Liver (tissue), 8 donors: ENCODE measurements at regions not wholly inside any gene's neighbourhood (a gene's known extent, or its start where the extent isn't known, plus 50 kb on each side); places are given as distances from the start of the nearest gene placed in this dataset.

Source experiments
- DNase-seq: peaks from one replicate; pipeline ENCODE4 v3.0.0-alpha.2; 2017; ENCODE audit warnings: low spot score
- H3K27ac ChIP-seq, 2 donors: one replicate each; pipeline ENCODE4 v1.7.0; 2013; ENCODE audit warnings: inconsistent platforms in 2 of 2, low read length in 2 of 2, control low read depth in 1 of 2, low read depth in 1 of 2, mild to moderate bottlenecking in 1 of 2
- H3K27me3 ChIP-seq, 4 donors: one replicate each; pipeline versions ENCODE4 v1.6.1 to v1.7.0; 2013; ENCODE audit warnings: low read length in 3 of 4, inconsistent platforms in 1 of 4, mild to moderate bottlenecking in 1 of 4, moderate library complexity in 1 of 4; ENCODE audit not compliant: control insufficient read depth in 4 of 4, insufficient read depth in 4 of 4
- H3K36me3 ChIP-seq, 4 donors: one replicate each; pipeline versions ENCODE4 v1.6.1 to v1.7.0; 2013; ENCODE audit warnings: low read length in 3 of 4, mild to moderate bottlenecking in 3 of 4, low read depth in 1 of 4, moderate library complexity in 1 of 4; ENCODE audit not compliant: control insufficient read depth in 4 of 4, insufficient read depth in 3 of 4
- H3K4me1 ChIP-seq, 4 donors: one replicate each; pipeline versions ENCODE4 v1.6.1 to v1.7.0; 2013; ENCODE audit warnings: low read length in 3 of 4, mild to moderate bottlenecking in 3 of 4, moderate library complexity in 1 of 4; ENCODE audit not compliant: control insufficient read depth in 4 of 4, insufficient read depth in 4 of 4
- H3K4me3 ChIP-seq, 3 donors: one replicate each; pipeline versions ENCODE4 v1.6.1 to v1.7.0; 2013; ENCODE audit warnings: low read length in 3 of 3, control low read depth in 1 of 3, low read depth in 1 of 3, mild to moderate bottlenecking in 1 of 3
- H3K9ac ChIP-seq, 2 donors: one replicate each; pipeline ENCODE4 v1.7.0; 2013; ENCODE audit warnings: low read length in 2 of 2, mild to moderate bottlenecking in 2 of 2, moderate library complexity in 2 of 2, control low read depth in 1 of 2, low read depth in 1 of 2
- H3K9me3 ChIP-seq, 4 donors: one replicate each; pipeline versions ENCODE4 v1.6.1 to v1.7.0; 2013; ENCODE audit warnings: low read length in 3 of 4; ENCODE audit not compliant: control insufficient read depth in 4 of 4
- ATF3 ChIP-seq: IDR thresholded peaks from 2 replicates; pipeline ENCODE4 v1.6.1; 2016; ENCODE audit warnings: antibody characterized with exemption
- EGR1 ChIP-seq, 2 donors: IDR thresholded peaks; 2 replicates each; pipeline ENCODE4 v1.6.1; 2016 to 2018; ENCODE audit warnings: antibody characterized with exemption in 2 of 2, low read depth in 2 of 2
- FOXA1 ChIP-seq: IDR thresholded peaks from 2 replicates; pipeline ENCODE4 v1.6.1; 2016; ENCODE audit warnings: antibody characterized with exemption
- FOXA2 ChIP-seq: IDR thresholded peaks from 2 replicates; pipeline ENCODE4 v1.6.1; 2016; ENCODE audit warnings: antibody characterized with exemption
- GABPA ChIP-seq, 2 donors: IDR thresholded peaks in 1 of 2; conservative IDR thresholded peaks in 1 of 2; 2 replicates each; pipeline ENCODE4 v1.6.1; 2016; ENCODE audit warnings: antibody characterized with exemption in 2 of 2, mild to moderate bottlenecking in 1 of 2, moderate library complexity in 1 of 2
- HNF4A ChIP-seq, 2 donors: conservative IDR thresholded peaks; 2 replicates each; pipeline ENCODE4 v1.6.1; 2016; ENCODE audit warnings: antibody characterized with exemption in 2 of 2, mild to moderate bottlenecking in 2 of 2
- HNF4G ChIP-seq: IDR thresholded peaks from 2 replicates; pipeline ENCODE4 v1.6.1; 2016; ENCODE audit warnings: antibody characterized with exemption
- JUND ChIP-seq, 2 donors: IDR thresholded peaks; 2 replicates each; pipeline ENCODE4 v1.6.1; 2016; ENCODE audit warnings: antibody characterized with exemption in 2 of 2
- MAX ChIP-seq: IDR thresholded peaks from 2 replicates; pipeline ENCODE4 v1.6.1; 2016; ENCODE audit warnings: antibody characterized with exemption
- NR2F2 ChIP-seq: IDR thresholded peaks from 2 replicates; pipeline ENCODE4 v1.6.1; 2016; ENCODE audit warnings: antibody characterized with exemption
- RAD21 ChIP-seq, 2 donors: IDR thresholded peaks; 2 replicates each; pipeline ENCODE4 v1.6.1; 2016; ENCODE audit warnings: antibody characterized with exemption in 2 of 2, mild to moderate bottlenecking in 2 of 2
- REST ChIP-seq: IDR thresholded peaks from 2 replicates; pipeline ENCODE4 v1.6.1; 2016; ENCODE audit warnings: antibody characterized with exemption, mild to moderate bottlenecking
- RXRA ChIP-seq, 2 donors: IDR thresholded peaks; 2 replicates each; pipeline ENCODE4 v1.6.1; 2017 to 2018; ENCODE audit warnings: antibody characterized with exemption in 2 of 2, mild to moderate bottlenecking in 1 of 2
- SP1 ChIP-seq: IDR thresholded peaks from 2 replicates; pipeline ENCODE4 v1.6.1; 2018; ENCODE audit warnings: antibody characterized with exemption, mild to moderate bottlenecking
- TAF1 ChIP-seq: conservative IDR thresholded peaks from 2 replicates; pipeline ENCODE4 v1.6.1; 2016; ENCODE audit warnings: antibody characterized with exemption, mild to moderate bottlenecking
- YY1 ChIP-seq: IDR thresholded peaks from 2 replicates; pipeline ENCODE4 v1.6.1; 2016; ENCODE audit warnings: antibody characterized with exemption, mild to moderate bottlenecking
- WGBS: extraction: QIAGEN DNeasy Blood & Tissue Kit; methylation state at CpG from one replicate; pipeline ENCODE4 v1.1.7; 2013; 5-methylcytosine and 5-hydroxymethylcytosine counted together
- TF ChIP-seq, protein P1 (sequence below): fragments of 150-350 bp; IDR thresholded peaks from 2 replicates; pipeline ENCODE4 v1.5.1; 2017; ENCODE audit warnings: improper control_type of control experiment, low read depth, low read length; ENCODE audit not compliant: missing input control
- TF ChIP-seq, protein P2 (sequence below): IDR thresholded peaks from 2 replicates; pipeline ENCODE4 v1.6.1; 2016; ENCODE audit warnings: antibody characterized with exemption
- donor health status: healthy.
- donor health status: healthy.
- donor health status: healthy.
- donor health status: healthy.
- donor health status: healthy.

GRCh38 chr12:114302606-114303315 lies 103.2 kb downstream of the TBX5 start:
- WGBS, result 62% methylated on average over 6 of the region's 6 CpGs
- H3K36me3 ChIP-seq, result no peaks in the 10 kb centered on the region
- no peak for DNase-seq
- H3K27ac ChIP-seq, result no peak overlapping the region
- H3K27me3 ChIP-seq, result peaks cover 0 to 4% (median 1%) of the 10 kb centered on the region in 4 donors
- no peak overlapping the region for H3K4me3 ChIP-seq
- H3K4me1 ChIP-seq, result peaks cover 0 to 6% (median 2%) of the 10 kb centered on the region in 4 donors
- peaks cover 0 to 4% (median 0%) of the 10 kb centered on the region in 4 donors for H3K9me3 ChIP-seq
- TF ChIP-seq TAF1, result no peak
- H3K9ac ChIP-seq, result no peak overlapping the region

DNA sequence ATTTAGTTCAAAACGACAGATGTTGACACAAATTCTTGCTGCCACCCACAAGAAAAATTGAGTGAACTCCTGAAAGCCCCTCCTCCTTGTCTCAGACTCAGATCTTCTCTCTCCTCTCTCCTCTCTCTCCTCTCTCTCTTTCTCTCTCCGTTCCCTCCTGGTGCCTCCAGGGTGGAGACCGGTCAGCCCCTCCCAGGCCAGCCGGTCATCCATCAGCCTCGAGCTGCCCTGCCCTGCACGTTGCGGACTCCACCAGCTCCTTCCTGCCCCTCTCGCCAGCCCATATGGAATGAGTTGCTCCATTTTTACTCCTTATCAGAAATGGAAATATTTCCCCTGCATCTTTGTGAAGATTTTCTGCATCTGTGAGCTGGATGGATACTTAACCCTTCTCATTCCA lies 103.8 kb downstream of the TBX5 start:
- H3K36me3 ChIP-seq, result no peaks in the 10 kb centered on the region
- TF ChIP-seq ATF3, result no peak
- TF ChIP-seq MAX, result no peak
- TF ChIP-seq TAF1, result no peak
- no peak for TF ChIP-seq REST
- TF ChIP-seq, protein P1, sequence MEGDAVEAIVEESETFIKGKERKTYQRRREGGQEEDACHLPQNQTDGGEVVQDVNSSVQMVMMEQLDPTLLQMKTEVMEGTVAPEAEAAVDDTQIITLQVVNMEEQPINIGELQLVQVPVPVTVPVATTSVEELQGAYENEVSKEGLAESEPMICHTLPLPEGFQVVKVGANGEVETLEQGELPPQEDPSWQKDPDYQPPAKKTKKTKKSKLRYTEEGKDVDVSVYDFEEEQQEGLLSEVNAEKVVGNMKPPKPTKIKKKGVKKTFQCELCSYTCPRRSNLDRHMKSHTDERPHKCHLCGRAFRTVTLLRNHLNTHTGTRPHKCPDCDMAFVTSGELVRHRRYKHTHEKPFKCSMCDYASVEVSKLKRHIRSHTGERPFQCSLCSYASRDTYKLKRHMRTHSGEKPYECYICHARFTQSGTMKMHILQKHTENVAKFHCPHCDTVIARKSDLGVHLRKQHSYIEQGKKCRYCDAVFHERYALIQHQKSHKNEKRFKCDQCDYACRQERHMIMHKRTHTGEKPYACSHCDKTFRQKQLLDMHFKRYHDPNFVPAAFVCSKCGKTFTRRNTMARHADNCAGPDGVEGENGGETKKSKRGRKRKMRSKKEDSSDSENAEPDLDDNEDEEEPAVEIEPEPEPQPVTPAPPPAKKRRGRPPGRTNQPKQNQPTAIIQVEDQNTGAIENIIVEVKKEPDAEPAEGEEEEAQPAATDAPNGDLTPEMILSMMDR, result no peak
- no peak for TF ChIP-seq JUND (IDR thresholded peaks at IDR 0.05)
- TF ChIP-seq, protein P2, sequence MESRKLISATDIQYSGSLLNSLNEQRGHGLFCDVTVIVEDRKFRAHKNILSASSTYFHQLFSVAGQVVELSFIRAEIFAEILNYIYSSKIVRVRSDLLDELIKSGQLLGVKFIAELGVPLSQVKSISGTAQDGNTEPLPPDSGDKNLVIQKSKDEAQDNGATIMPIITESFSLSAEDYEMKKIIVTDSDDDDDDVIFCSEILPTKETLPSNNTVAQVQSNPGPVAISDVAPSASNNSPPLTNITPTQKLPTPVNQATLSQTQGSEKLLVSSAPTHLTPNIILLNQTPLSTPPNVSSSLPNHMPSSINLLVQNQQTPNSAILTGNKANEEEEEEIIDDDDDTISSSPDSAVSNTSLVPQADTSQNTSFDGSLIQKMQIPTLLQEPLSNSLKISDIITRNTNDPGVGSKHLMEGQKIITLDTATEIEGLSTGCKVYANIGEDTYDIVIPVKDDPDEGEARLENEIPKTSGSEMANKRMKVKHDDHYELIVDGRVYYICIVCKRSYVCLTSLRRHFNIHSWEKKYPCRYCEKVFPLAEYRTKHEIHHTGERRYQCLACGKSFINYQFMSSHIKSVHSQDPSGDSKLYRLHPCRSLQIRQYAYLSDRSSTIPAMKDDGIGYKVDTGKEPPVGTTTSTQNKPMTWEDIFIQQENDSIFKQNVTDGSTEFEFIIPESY, result no peak
- no peak for TF ChIP-seq NR2F2
- TF ChIP-seq FOXA1, result no peak
- TF ChIP-seq HNF4A (conservative IDR thresholded peaks at IDR 0.05), result no peak
- TF ChIP-seq SP1, result no peak
- no peak for TF ChIP-seq RXRA (IDR thresholded peaks at IDR 0.05)
- TF ChIP-seq EGR1 (IDR thresholded peaks at IDR 0.05; ENCODE audit: low read depth in 2 of 2), result no peak
- no peak for TF ChIP-seq RAD21 (IDR thresholded peaks at IDR 0.05)
- TF ChIP-seq HNF4G, result no peak
- TF ChIP-seq GABPA (IDR thresholded peaks at IDR 0.05 in 1 of 2, conservative IDR thresholded peaks at IDR 0.05 in 1 of 2), result no peak
- no peak for TF ChIP-seq FOXA2
- no peak for TF ChIP-seq YY1
- peaks cover 0 to 4% (median 1%) of the 10 kb centered on the region in 4 donors for H3K27me3 ChIP-seq
- WGBS, result 19% methylated on average over 8 of the region's 8 CpGs
- H3K4me3 ChIP-seq, result no peak overlapping the region
- H3K9me3 ChIP-seq, result peaks cover 0 to 4% (median 0%) of the 10 kb centered on the region in 4 donors
- DNase-seq, result no peak
- no peak overlapping the region for H3K9ac ChIP-seq
- no peak overlapping the region for H3K27ac ChIP-seq
- H3K4me1 ChIP-seq, result peaks cover 0 to 3% (median 1%) of the 10 kb centered on the region in 4 donors
